ENCODE measurements at regions not wholly inside any gene's neighbourhood (a gene's known extent, or its start where the extent isn't known, plus 50 kb on each side); places are given as distances from the start of the nearest gene placed in this dataset.

DNA sequence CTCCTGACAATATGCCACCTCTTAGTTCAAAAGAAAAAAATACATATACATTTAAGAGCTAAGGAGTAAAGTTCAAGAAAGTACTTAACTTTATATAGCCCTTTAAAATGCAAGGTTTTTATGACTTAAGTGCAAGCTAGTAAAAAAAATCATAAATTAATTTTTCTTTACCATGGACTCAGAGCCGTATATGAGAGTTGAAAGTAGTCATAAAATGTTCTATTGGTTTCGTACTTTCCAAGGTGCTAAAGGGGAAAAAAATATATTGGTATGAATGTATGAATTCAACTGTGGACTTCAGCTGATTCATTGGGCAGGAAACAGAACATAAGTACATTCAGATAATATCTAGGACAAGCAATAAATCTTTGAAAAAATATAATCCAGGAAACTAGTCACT lies 869.8 kb upstream of the AGA start:
- Histone ChIP-seq H3K36me3 (replicated peaks in 1 of 2; ENCODE audit: control insufficient read depth in 1 of 2, insufficient read depth in 2 of 2, low read length in 2 of 2) (no peaks in the 10 kb centered on the region), H3K9ac (ENCODE audit: insufficient read depth, low read length, poor library complexity, severe bottlenecking) (no peak overlapping the region), H3K27me3 (ENCODE audit: control insufficient read depth in 2 of 2, insufficient read depth in 2 of 2, low read length in 2 of 2) (no peaks in the 10 kb centered on the region), H3K4me3 (replicated peaks in 1 of 3; ENCODE audit: low read depth in 2 of 3, low read length in 3 of 3) (no peak overlapping the region), H3K79me2 (ENCODE audit: insufficient read depth, low read length) (no peaks in the 10 kb centered on the region), H3K27ac (ENCODE audit: low read depth in 1 of 2, low read length in 2 of 2) (no peak overlapping the region), H4K20me1 (ENCODE audit: insufficient read depth, low read length) (no peaks in the 10 kb centered on the region), H3K4me2 (replicated peaks; ENCODE audit: extremely low read depth, low read length, poor library complexity, severe bottlenecking) (no peak overlapping the region), H3K4me1 (ENCODE audit: control insufficient read depth in 1 of 2, insufficient read depth in 2 of 2, low read length in 2 of 2) (no peaks in the 10 kb centered on the region), H3K9me3 (replicated peaks in 1 of 2; ENCODE audit: control insufficient read depth in 1 of 2, insufficient read depth in 1 of 2, low read length in 2 of 2) (no peaks in the 10 kb centered on the region), H2AFZ (ENCODE audit: insufficient read depth, low read depth, low read length, poor library complexity, severe bottlenecking) (no peak overlapping the region)
- TF ChIP-seq, protein P1, sequence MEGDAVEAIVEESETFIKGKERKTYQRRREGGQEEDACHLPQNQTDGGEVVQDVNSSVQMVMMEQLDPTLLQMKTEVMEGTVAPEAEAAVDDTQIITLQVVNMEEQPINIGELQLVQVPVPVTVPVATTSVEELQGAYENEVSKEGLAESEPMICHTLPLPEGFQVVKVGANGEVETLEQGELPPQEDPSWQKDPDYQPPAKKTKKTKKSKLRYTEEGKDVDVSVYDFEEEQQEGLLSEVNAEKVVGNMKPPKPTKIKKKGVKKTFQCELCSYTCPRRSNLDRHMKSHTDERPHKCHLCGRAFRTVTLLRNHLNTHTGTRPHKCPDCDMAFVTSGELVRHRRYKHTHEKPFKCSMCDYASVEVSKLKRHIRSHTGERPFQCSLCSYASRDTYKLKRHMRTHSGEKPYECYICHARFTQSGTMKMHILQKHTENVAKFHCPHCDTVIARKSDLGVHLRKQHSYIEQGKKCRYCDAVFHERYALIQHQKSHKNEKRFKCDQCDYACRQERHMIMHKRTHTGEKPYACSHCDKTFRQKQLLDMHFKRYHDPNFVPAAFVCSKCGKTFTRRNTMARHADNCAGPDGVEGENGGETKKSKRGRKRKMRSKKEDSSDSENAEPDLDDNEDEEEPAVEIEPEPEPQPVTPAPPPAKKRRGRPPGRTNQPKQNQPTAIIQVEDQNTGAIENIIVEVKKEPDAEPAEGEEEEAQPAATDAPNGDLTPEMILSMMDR (IDR thresholded peaks at IDR 0.05) = no peak
- Mint-ChIP-seq H3K36me3 (no peaks in the 10 kb centered on the region), H3K4me3 (no peak overlapping the region), H3K4me1 (no peaks in the 10 kb centered on the region), H3K27ac (no peak overlapping the region), H3K9me3 (peaks cover 0 to 2% (median 0%) of the 10 kb centered on the region in 7 donors), H3K27me3 (ENCODE audit: low read depth in 3 of 3) (peaks cover 0 to 1% (median 0%) of the 10 kb centered on the region in 3 donors)
- DNase-seq = no peak
- intact Hi-C loops (cut with micrococcal nuclease) = no loop called here
- WGBS (ENCODE audit: insufficient coverage) = no CpG with 5 or more reads among the region's 2 CpGs

- intact Hi-C loops (cut with micrococcal nuclease) = no loop called here
- Mint-ChIP-seq H3K27ac (no peak overlapping the region), H3K27me3 (ENCODE audit: low read depth in 3 of 3) (peaks cover 0 to 2% (median 1%) of the 10 kb centered on the region in 3 donors)
Observed at GRCh38 chr4:178314287-178314686, 872.0 kb upstream of the AGA start.

More at GRCh38 chr4:178314287-178314686, 872.0 kb upstream of the AGA start:
- no peaks in the 10 kb centered on the region for H3K36me3 ChIP-seq (replicated peaks in 1 of 2; ENCODE audit: control insufficient read depth in 1 of 2, insufficient read depth in 2 of 2, low read length in 2 of 2)
- H3K4me2 ChIP-seq (replicated peaks; ENCODE audit: extremely low read depth, low read length, poor library complexity, severe bottlenecking) = no peak overlapping the region
- peaks cover 5 to 7% of the 10 kb centered on the region in 2 donors for H3K9me3 ChIP-seq (replicated peaks in 1 of 2; ENCODE audit: control insufficient read depth in 1 of 2, insufficient read depth in 1 of 2, low read length in 2 of 2)
- no peak overlapping the region for H3K9ac ChIP-seq (ENCODE audit: insufficient read depth, low read length, poor library complexity, severe bottlenecking)
- no peaks in the 10 kb centered on the region for H4K20me1 ChIP-seq (ENCODE audit: insufficient read depth, low read length)
- Mint-ChIP-seq H3K4me3 (no peak overlapping the region), H3K9me3 (peaks cover 0 to 2% (median 0%) of the 10 kb centered on the region in 7 donors), H3K4me1 (no peaks in the 10 kb centered on the region), H3K36me3 (no peaks in the 10 kb centered on the region)
- no CpG with 5 or more reads among the region's 3 CpGs for WGBS (ENCODE audit: insufficient coverage)
- no peaks in the 10 kb centered on the region for H3K27me3 ChIP-seq (ENCODE audit: control insufficient read depth in 2 of 2, insufficient read depth in 2 of 2, low read length in 2 of 2)
- no peak for DNase-seq
- H3K79me2 ChIP-seq (ENCODE audit: insufficient read depth, low read length) = no peaks in the 10 kb centered on the region
- no peak overlapping the region for H3K27ac ChIP-seq (ENCODE audit: low read depth in 1 of 2, low read length in 2 of 2)
- no peak overlapping the region for H2AFZ ChIP-seq (ENCODE audit: insufficient read depth, low read depth, low read length, poor library complexity, severe bottlenecking)
- no peaks in the 10 kb centered on the region for H3K4me1 ChIP-seq (ENCODE audit: control insufficient read depth in 1 of 2, insufficient read depth in 2 of 2, low read length in 2 of 2)
- H3K4me3 ChIP-seq (replicated peaks in 1 of 3; ENCODE audit: low read depth in 2 of 3, low read length in 3 of 3) = no peak overlapping the region
- TF ChIP-seq, protein P1 (IDR thresholded peaks at IDR 0.05) = no peak

Measured in CD14-positive monocyte (primary cell).